Breast epithelium (tissue), 3 donors: ENCODE measurements at regions not wholly inside any gene's neighbourhood (a gene's known extent, or its start where the extent isn't known, plus 50 kb on each side); places are given as distances from the start of the nearest gene placed in this dataset.

ENCODE experiments used
- POLR2A ChIP-seq: fragments of 450-650 bp; IDR thresholded peaks from one replicate; pipeline ENCODE4 v1.6.1; 2016; ENCODE audit warnings: antibody characterized with exemption, mild to moderate bottlenecking, moderate library complexity
- POLR2AphosphoS5 ChIP-seq, 3 donors: sonication (generic); formaldehyde crosslinking; IDR thresholded peaks; one replicate each; pipeline ENCODE4 v1.6.1; 2017; ENCODE audit warnings: antibody characterized with exemption in 3 of 3

DNA sequence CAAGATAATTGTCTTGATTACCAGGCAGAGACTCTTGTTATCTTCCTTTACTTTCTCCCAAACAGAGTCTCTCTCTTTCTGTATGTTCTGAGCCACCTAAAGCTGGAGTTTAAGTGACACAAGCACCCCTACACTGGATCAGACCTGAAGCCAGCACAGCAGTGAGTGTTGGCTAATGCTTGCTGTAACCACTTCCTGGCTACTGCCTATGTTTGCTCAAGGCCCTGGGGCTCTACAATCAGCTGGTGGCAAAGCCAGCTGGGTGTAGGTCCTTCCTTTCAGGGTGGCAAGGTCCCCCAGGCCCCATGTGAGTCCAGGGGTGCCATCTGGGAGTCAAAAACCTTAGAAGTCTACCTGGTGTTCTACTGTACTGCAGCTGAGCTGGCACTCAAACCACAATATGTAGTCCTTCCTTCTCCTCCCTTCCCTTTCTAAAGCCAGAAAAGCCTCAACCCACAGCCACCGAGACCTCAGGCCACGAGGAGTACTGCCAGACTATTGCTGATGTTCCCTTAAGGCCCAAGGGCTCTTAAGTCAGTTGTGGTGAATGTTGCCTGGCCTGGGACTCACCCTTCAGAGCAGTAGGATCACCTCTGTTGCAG lies 416.3 kb downstream of the ADRA2A start:
- TF ChIP-seq POLR2AphosphoS5 (IDR thresholded peaks at IDR 0.05) (no peak), POLR2A (no peak)
